Activated CD4-positive, alpha-beta memory T cell treated with anti-CD3 and anti-CD28 coated beads, Interleukin-2, amount 10 ng/mL, durations not matched to agents 7 days and 5 days (primary cell): ENCODE measurements at regions not wholly inside any gene's neighbourhood (a gene's known extent, or its start where the extent isn't known, plus 50 kb on each side); places are given as distances from the start of the nearest gene placed in this dataset.
"Not testable (repeated sequence)": the region's sequence is repeated elsewhere in the genome, so short reads cannot be mapped to it uniquely, and the experiment has no call there.

ENCODE experiments used
- CTCF ChIA-PET: fragments of 350-600 bp; sonication (Branson Sonifier 250); formaldehyde crosslinking; loops from one replicate; lab custom pipeline; 2021; ENCODE audit warnings: antibody characterized with exemption, inconsistent platforms; lab: Charles Lee
- POLR2A ChIA-PET: fragments of 350-600 bp; sonication (Branson Sonifier 250); formaldehyde crosslinking; loops from one replicate; lab custom pipeline; 2021; ENCODE audit warnings: antibody characterized with exemption; lab: Charles Lee
- DNase-seq: peaks from one replicate; pipeline ENCODE4 v3.0.0-alpha.2; 2020
- H3K27ac Mint-ChIP-seq: one replicate; pipeline ENCODE4 v1.8.0; 2021; ENCODE audit warnings: mild to moderate bottlenecking, mixed read lengths
- H3K27me3 Mint-ChIP-seq: one replicate; pipeline ENCODE4 v1.8.0; 2021; ENCODE audit warnings: mixed read lengths
- H3K36me3 Mint-ChIP-seq: one replicate; pipeline ENCODE4 v1.8.0; 2021; ENCODE audit warnings: low read depth, mixed read lengths
- H3K4me1 Mint-ChIP-seq: one replicate; pipeline ENCODE4 v1.8.0; 2021; ENCODE audit warnings: mixed read lengths
- H3K4me3 Mint-ChIP-seq: one replicate; pipeline ENCODE4 v1.8.0; 2021; ENCODE audit warnings: mild to moderate bottlenecking, mixed read lengths
- H3K9me3 Mint-ChIP-seq: one replicate; pipeline ENCODE4 v1.8.0; 2021; ENCODE audit warnings: mixed read lengths

DNA sequence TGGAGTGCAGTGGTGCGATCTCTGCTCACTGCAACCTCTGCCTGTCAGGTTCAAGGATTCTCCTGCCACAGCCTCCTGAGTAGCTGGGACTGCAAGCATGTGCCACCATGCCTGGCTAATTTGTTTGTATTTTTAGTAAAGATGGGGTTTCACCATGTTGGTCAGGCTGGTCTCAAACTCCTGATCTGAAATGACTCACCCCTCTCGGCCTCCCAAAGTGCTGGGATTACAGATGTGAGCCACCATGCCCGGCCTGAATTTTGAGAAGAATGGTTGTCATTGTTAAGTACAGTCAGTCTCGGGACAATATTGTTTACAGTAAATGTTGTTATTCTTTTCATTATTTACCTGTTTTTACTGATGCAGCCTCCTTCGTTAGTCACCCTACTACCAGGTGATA, 1226.2 kb upstream of the TENM3 start:
- no peaks in the 10 kb centered on the region for H3K4me1 Mint-ChIP-seq
- peaks cover 12% of the 10 kb centered on the region for H3K9me3 Mint-ChIP-seq
- ChIA-PET CTCF (no interaction called here), POLR2A (no interaction called here)
- no peak for DNase-seq
- no peaks in the 10 kb centered on the region for H3K36me3 Mint-ChIP-seq
- H3K4me3 Mint-ChIP-seq: no peak overlapping the region
- no peaks in the 10 kb centered on the region for H3K27me3 Mint-ChIP-seq
- no peak overlapping the region for H3K27ac Mint-ChIP-seq

DNA sequence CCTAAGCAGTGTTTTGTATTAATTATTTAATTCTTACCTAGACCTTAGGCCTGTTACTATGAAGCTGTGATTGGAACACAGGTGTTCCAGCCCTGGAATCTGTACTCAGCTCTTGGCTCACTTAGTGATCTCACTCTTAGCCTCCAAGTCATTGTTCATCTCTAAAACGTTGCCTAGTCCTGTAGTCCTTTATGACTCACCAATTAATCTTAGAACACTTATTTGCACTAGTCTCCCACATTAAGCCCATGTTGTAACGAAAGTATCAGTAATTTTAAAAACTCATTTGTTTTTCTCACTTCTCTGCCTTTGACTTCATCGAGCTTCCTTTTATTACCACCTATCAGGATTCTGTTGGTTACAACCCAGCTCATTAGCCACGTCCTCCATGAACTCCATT, 1224.7 kb upstream of the TENM3 start:
- Mint-ChIP-seq H3K4me3 (no peak overlapping the region), H3K9me3 (peaks cover 14% of the 10 kb centered on the region), H3K27me3 (no peaks in the 10 kb centered on the region), H3K27ac (no peak overlapping the region), H3K4me1 (no peaks in the 10 kb centered on the region), H3K36me3 (no peaks in the 10 kb centered on the region)
- ChIA-PET CTCF (no interaction called here), POLR2A (no interaction called here)
- DNase-seq: no peak

DNA sequence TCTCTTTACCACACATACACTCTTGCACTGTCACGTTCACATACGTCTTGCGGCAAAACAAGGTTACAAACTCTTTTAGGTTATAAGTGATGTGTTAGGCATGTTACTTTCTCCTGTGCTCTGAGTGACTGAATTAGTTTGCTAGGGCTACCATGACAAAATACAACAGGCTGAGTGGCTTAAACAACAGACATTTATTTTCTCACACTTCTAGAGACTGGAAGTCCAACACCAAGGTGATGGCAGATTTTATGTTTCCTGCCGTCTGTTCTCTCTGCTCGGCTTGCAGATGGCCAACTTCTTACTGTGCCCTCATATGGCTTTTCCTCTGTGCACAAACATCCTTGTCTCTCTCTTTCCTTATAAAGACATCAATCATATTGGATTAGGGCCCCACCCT, 1224.3 kb upstream of the TENM3 start:
- Mint-ChIP-seq H3K36me3 (no peaks in the 10 kb centered on the region), H3K27ac (no peak overlapping the region), H3K4me1 (no peaks in the 10 kb centered on the region), H3K27me3 (no peaks in the 10 kb centered on the region), H3K9me3 (peaks cover 10% of the 10 kb centered on the region), H3K4me3 (no peak overlapping the region)
- CTCF ChIA-PET: no interaction called here
- no peak for DNase-seq
- POLR2A ChIA-PET: no interaction called here

DNA sequence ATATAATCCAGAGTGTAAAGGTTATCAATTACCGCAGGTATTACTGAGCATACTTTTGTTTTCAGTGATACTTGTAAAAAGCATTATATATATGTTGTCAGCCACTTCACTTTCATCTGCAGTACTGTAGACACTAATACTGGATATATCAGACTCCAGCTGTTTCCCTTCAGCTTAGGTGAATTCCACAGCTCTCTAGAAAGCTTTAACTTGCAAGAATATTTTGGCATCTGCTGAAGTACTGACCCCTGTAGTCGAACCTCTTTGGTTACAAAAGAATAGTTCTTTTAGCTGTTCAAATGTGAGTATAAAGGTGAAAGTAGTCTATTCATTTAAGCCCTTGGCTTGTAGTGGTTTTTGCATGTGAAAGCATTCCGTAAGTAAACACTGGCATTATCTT, 1222.7 kb upstream of the TENM3 start:
- DNase-seq: no peak
- H3K4me3 Mint-ChIP-seq: no peak overlapping the region
- H3K9me3 Mint-ChIP-seq: peaks cover 9% of the 10 kb centered on the region
- ChIA-PET CTCF (no interaction called here), POLR2A (no interaction called here)
- no peaks in the 10 kb centered on the region for H3K36me3 Mint-ChIP-seq
- H3K27me3 Mint-ChIP-seq: no peaks in the 10 kb centered on the region
- no peak overlapping the region for H3K27ac Mint-ChIP-seq
- H3K4me1 Mint-ChIP-seq: no peaks in the 10 kb centered on the region

DNA sequence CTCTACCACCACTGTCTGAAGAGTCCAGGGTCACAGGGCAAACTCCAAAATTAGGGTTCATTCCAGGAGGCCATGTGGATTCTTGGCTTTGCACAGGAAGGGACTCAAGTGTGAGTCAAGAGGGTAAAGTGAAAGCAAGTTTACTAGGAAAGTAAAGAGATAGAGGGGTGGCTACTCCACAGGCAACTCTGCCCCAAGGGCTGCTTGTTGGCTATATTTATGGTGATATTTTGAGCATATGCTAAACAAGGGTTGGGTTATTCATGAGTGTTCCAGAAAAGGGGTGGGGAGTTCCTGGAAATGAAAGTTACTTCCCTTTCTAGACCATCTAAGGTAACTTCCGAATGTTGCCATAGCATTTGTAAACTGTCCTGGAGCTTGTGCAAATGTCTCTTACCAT, 1222.0 kb upstream of the TENM3 start:
- Mint-ChIP-seq H3K27me3 (no peaks in the 10 kb centered on the region), H3K36me3 (no peaks in the 10 kb centered on the region), H3K27ac (no peak overlapping the region), H3K4me3 (no peak overlapping the region), H3K4me1 (no peaks in the 10 kb centered on the region), H3K9me3 (peaks cover 9% of the 10 kb centered on the region)
- ChIA-PET CTCF (no interaction called here), POLR2A (no interaction called here)
- no peak for DNase-seq

DNA sequence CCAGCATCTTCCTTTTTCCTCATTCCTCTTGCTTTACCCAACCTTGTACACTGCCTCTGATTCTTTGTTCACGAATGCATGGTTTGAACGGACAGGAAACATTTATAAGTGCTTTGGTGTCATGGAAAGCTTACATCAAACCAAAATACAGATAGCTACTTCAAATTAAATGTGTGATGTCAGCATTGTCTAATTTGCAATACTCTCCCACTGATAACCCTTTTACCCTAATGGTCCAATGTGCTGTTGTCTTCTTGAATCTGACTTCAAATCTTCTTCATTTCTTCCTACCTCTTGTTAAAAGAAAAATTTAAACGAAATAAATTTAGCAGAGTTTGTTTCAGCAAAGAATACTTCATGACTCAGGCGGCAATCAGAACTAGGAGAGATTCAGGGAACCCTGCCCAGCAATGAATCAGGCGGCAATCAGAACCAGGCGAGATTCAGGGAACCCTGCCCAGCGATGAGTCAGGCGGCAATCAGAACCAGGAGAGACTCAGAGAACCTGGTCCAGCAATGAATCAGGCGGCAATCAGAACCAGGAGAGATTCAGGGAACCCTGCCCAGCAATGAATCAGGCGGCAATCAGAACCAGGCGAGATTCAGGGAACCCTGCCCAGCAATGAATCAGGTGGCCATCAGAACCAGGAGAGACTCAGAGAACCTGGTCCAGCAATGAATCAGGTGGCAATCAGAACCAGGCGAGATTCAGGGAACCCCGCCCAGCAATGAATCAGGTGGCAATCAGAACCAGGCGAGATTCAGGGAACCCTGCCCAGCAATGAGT, 1212.9 kb upstream of the TENM3 start:
- CTCF ChIA-PET: not testable (repeated sequence)

DNA sequence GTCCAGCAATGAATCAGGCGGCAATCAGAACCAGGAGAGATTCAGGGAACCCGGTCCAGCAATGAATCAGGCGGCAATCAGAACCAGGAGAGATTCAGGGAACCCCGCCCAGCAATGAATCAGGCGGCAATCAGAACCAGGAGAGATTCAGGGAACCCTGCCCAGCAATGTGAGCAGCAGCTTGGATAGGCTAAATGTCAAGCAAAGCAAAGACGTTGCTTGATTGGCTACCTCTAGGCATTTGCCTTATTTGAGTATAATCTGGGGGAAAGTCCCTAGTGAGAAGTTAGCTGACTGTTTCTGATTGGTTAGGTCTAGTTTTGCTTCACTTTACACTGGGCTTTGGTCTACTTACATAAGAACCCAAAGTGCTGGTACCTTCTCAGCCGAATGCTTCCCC, 1212.2 kb upstream of the TENM3 start:
- Mint-ChIP-seq H3K36me3 (no peaks in the 10 kb centered on the region), H3K27me3 (no peaks in the 10 kb centered on the region), H3K4me3 (no peak overlapping the region), H3K4me1 (no peaks in the 10 kb centered on the region), H3K27ac (no peak overlapping the region), H3K9me3 (peaks cover 11% of the 10 kb centered on the region)
- ChIA-PET POLR2A (no interaction called here), CTCF (no interaction called here)
- DNase-seq: no peak

More for the DNA sequence above, 1212.9 kb upstream of the TENM3 start:
- H3K4me3 Mint-ChIP-seq, POLR2A ChIA-PET, H3K4me1 Mint-ChIP-seq, H3K36me3 Mint-ChIP-seq, H3K27me3 Mint-ChIP-seq, DNase-seq, H3K27ac Mint-ChIP-seq: not testable (repeated sequence)
- peaks cover 11% of the 10 kb centered on the region for H3K9me3 Mint-ChIP-seq

DNA sequence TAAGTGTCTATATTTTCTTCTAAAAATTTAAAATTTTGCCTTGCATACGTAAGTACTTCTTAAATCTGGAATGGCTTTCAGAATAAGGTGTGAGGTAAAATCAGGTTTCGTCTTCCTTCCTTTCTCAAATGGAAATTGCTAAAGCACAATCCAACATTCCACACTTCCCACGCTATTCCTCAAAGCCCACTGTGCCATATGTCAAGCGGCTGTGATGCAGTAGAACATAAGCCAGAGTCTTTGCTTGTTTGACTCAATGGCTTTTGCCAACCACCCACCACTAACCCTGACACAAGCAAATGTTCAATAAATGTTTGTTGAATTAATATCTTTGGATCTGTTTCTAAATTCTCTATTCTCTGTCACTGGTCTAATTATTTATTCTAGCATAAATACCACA, 1199.7 kb upstream of the TENM3 start:
- no peaks in the 10 kb centered on the region for H3K36me3 Mint-ChIP-seq

DNA sequence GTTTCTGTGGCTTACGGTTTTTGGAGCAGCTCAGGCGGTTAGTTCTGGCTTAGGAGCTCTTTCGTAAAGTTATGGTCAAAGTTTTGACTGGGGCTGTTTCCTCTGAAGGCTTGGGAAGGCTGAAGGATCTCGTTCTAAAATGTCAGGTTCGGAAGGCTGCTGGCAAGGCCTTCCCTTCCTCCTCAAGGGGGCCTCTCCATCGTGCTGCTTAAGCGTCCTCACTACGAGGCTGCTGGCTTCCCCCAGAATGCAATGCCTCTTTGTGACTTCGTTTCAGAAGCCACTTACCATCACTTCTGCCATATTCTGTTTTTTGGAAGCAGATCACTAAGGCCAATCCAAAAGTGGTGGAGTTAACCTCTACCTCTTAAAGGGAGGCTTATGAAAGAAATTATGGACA, 1196.4 kb upstream of the TENM3 start:
- no peaks in the 10 kb centered on the region for H3K36me3 Mint-ChIP-seq
- H3K4me1 Mint-ChIP-seq: no peaks in the 10 kb centered on the region
- no peak for DNase-seq
- ChIA-PET CTCF (no interaction called here), POLR2A (no interaction called here)
- H3K9me3 Mint-ChIP-seq: no peaks in the 10 kb centered on the region
- no peak overlapping the region for H3K4me3 Mint-ChIP-seq
- H3K27me3 Mint-ChIP-seq: no peaks in the 10 kb centered on the region
- H3K27ac Mint-ChIP-seq: no peak overlapping the region

More for the DNA sequence above, 1199.7 kb upstream of the TENM3 start:
- CTCF ChIA-PET: no interaction called here
- H3K27ac Mint-ChIP-seq: no peak overlapping the region
- POLR2A ChIA-PET: no interaction called here
- no peaks in the 10 kb centered on the region for H3K9me3 Mint-ChIP-seq
- DNase-seq: no peak
- H3K4me1 Mint-ChIP-seq: no peaks in the 10 kb centered on the region
- H3K27me3 Mint-ChIP-seq: no peaks in the 10 kb centered on the region
- no peak overlapping the region for H3K4me3 Mint-ChIP-seq

DNA sequence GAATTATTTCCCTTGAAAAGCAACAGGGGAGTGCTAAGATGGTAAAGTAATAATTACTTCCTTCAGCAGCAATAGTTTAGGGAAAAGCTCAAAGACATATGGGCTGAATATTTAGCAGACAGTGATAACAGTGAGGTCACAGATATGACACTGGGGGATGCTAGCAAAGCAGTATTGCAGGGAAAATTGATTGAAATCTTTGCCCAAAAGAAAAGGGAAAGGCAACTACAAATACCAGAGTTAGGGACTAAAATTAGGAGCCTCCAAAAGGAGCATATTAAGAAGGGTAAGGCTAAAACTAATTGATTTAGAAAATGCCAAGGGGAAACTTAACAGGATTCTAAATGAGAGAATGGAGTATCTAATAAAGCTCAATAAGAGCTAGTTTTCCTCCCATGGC, 1191.3 kb upstream of the TENM3 start:
- Mint-ChIP-seq H3K27me3 (no peaks in the 10 kb centered on the region), H3K9me3 (no peaks in the 10 kb centered on the region), H3K36me3 (no peaks in the 10 kb centered on the region), H3K27ac (no peak overlapping the region), H3K4me1 (no peaks in the 10 kb centered on the region), H3K4me3 (no peak overlapping the region)
- POLR2A ChIA-PET: no interaction called here
- CTCF ChIA-PET: no interaction called here
- DNase-seq: no peak

DNA sequence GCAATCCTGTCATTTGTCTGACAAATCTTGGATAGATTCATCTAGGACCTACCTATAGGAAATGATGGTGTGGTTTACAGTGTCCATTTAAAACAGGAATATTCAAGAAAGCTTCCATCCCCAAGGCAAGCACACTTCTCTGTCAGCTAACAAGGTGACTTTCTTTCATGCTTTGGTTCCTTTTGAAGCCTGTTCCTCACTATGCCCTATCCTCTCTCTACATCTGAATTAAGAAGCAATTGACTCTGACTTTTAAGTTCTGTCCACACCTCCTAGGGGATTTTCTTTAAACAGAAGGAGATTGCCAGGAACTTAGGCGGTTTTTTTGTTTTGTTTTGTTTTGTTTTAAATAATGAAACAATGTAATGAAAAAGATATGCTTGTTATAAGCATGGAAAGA, 1181.4 kb upstream of the TENM3 start:
- Mint-ChIP-seq H3K36me3 (no peaks in the 10 kb centered on the region), H3K4me1 (no peaks in the 10 kb centered on the region), H3K27ac (no peak overlapping the region), H3K4me3 (no peak overlapping the region), H3K9me3 (peaks cover 2% of the 10 kb centered on the region), H3K27me3 (no peaks in the 10 kb centered on the region)
- DNase-seq: no peak
- ChIA-PET CTCF (no interaction called here), POLR2A (no interaction called here)

DNA sequence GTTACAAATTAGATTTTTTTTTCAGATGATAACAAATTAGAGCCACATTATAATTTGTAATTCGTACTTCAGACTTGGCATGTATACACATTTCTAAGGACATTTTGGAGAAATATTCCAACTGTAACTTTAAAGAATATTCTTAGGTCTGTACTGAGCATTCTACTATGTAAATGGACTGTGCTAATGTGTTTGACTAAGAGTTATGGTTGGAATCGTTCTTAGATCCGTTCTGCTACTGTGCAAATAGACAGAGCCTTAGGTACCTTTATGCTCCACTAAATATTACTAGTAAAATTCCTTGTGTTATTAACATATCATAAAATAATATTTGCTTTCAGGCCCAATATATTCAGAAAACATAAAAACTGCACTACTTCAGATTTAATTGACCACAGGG, 1180.0 kb upstream of the TENM3 start:
- Mint-ChIP-seq H3K27ac (no peak overlapping the region), H3K4me1 (no peaks in the 10 kb centered on the region), H3K9me3 (peaks cover 4% of the 10 kb centered on the region), H3K27me3 (no peaks in the 10 kb centered on the region), H3K4me3 (no peak overlapping the region), H3K36me3 (no peaks in the 10 kb centered on the region)
- ChIA-PET POLR2A (no interaction called here), CTCF (no interaction called here)
- DNase-seq: no peak

DNA sequence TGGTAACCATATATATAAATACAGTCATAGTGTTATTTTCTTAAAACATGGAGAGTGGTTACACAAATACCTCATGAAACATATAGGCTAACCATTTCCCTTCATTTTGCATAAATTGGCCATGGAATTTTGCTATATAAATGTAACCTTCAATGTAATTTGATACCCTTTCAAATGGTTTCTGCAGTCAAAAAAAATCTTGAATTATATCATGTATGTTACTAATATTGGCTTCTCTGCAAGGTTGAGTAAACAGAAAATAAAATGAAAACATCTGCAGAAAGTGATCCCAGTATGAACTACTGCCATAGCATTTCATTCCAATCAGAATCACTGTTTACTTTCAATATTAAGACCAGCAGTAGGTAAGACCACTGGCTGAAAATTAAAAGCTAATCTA, 1165.9 kb upstream of the TENM3 start:
- no peak overlapping the region for H3K4me3 Mint-ChIP-seq
- ChIA-PET CTCF (no interaction called here), POLR2A (no interaction called here)
- no peaks in the 10 kb centered on the region for H3K4me1 Mint-ChIP-seq
- H3K27ac Mint-ChIP-seq: no peak overlapping the region
- no peaks in the 10 kb centered on the region for H3K27me3 Mint-ChIP-seq
- H3K9me3 Mint-ChIP-seq: no peaks in the 10 kb centered on the region
- no peaks in the 10 kb centered on the region for H3K36me3 Mint-ChIP-seq
- DNase-seq: no peak

DNA sequence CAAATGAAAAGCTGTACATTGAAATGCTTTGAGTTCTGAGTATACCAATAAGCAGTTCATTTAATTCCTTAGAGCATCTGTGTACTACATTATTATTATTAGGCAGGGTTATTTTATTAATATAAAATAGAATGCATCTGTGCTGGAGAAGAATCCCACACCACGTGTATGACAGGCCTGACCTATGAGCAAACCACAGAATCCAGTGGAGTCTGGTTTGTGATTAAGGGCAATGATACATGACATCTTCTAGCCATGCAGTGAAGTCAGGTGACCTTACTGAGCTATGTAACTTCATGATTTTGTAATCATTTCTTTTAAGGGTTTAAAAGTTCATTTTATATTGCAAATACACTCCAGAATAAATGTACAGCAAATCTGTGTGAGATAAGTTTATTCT, 1165.0 kb upstream of the TENM3 start:
- no peaks in the 10 kb centered on the region for H3K27me3 Mint-ChIP-seq
- ChIA-PET CTCF (no interaction called here), POLR2A (no interaction called here)
- no peaks in the 10 kb centered on the region for H3K4me1 Mint-ChIP-seq
- no peak overlapping the region for H3K27ac Mint-ChIP-seq
- no peaks in the 10 kb centered on the region for H3K36me3 Mint-ChIP-seq
- no peaks in the 10 kb centered on the region for H3K9me3 Mint-ChIP-seq
- H3K4me3 Mint-ChIP-seq: no peak overlapping the region
- DNase-seq: no peak
